ENCODE measurements at regions not wholly inside any gene's neighbourhood (a gene's known extent, or its start where the extent isn't known, plus 50 kb on each side); places are given as distances from the start of the nearest gene placed in this dataset.

DNA sequence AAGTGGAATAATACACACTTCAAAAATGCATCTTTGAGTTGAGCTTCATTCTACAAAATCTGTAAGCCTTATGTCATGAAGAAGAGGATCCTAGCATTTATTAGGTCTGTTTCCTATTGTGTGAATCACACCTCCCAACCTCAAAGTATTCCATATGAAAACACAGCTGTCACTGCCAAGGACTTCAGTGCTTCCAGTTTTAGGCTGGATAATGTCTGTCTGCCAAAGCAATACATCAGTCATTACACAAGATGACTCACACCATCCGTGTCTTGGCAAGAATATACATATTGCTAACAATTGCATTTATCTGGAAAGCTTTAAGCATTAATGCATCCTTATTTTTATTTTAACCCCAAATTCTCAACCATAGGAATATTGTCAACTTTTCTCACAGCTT lies 125.7 kb upstream of the TMPRSS15 start:
- H3K27ac Mint-ChIP-seq: no peak overlapping the region
- H3K4me3 Mint-ChIP-seq: no peak overlapping the region
- H3K4me1 Mint-ChIP-seq (ENCODE audit: low read depth): no peaks in the 10 kb centered on the region
- DNase-seq: no peak
- TF ChIP-seq, protein P1, sequence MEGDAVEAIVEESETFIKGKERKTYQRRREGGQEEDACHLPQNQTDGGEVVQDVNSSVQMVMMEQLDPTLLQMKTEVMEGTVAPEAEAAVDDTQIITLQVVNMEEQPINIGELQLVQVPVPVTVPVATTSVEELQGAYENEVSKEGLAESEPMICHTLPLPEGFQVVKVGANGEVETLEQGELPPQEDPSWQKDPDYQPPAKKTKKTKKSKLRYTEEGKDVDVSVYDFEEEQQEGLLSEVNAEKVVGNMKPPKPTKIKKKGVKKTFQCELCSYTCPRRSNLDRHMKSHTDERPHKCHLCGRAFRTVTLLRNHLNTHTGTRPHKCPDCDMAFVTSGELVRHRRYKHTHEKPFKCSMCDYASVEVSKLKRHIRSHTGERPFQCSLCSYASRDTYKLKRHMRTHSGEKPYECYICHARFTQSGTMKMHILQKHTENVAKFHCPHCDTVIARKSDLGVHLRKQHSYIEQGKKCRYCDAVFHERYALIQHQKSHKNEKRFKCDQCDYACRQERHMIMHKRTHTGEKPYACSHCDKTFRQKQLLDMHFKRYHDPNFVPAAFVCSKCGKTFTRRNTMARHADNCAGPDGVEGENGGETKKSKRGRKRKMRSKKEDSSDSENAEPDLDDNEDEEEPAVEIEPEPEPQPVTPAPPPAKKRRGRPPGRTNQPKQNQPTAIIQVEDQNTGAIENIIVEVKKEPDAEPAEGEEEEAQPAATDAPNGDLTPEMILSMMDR (IDR thresholded peaks at IDR 0.05): no peak
- H3K36me3 Mint-ChIP-seq (ENCODE audit: low read depth): no peaks in the 10 kb centered on the region
- no peaks in the 10 kb centered on the region for H3K27me3 Mint-ChIP-seq (ENCODE audit: insufficient read depth)
- H3K9me3 Mint-ChIP-seq: peaks cover 26% of the 10 kb centered on the region

DNA sequence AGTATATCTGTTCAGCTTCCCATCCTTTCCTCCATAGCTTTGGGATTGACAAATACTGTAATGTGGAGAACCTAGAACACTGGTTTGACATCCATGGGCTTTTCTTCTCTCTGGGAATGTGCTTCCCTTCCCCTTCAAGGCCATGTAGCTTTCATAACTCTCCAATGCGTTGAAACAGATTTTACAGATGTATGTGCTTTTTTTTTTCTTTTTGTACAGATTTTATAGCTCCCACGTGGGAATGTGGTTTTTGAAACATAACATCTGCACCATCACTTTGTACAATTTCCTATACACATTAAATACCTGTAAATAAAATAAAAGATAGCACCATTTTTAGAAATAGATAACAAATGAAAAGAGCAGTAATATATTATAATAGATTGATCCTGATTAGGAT lies 138.5 kb upstream of the TMPRSS15 start:
- Mint-ChIP-seq H3K27me3 (ENCODE audit: insufficient read depth) (no peaks in the 10 kb centered on the region; the same call in 1 of the 2 replicates), H3K9me3 (peaks cover 52% of the 10 kb centered on the region), H3K36me3 (ENCODE audit: low read depth) (no peaks in the 10 kb centered on the region), H3K4me3 (no peak overlapping the region), H3K27ac (no peak overlapping the region), H3K4me1 (ENCODE audit: low read depth) (no peaks in the 10 kb centered on the region)
- TF ChIP-seq, protein P1 (IDR thresholded peaks at IDR 0.05): no peak
- no peak for DNase-seq

DNA sequence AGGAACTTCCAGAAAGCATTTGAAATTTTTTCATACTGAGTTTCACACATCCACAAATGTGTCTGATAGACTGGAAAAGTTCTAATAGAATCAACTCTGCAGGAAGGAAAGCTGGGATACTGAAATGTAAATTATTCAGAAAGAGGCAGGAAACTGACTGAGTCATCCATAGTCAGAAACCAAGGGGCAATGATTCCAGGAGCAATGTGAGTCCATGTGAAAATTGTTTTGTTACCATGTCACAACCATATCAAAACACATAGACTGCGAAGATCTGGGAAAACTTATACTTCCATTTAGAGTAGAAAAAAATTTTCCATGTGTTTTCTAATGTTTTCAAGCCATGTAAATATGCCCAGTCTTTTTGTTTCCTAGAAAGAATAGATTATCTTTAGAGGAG lies 142.3 kb upstream of the TMPRSS15 start:
- DNase-seq: no peak
- TF ChIP-seq, protein P1 (IDR thresholded peaks at IDR 0.05): no peak
- Mint-ChIP-seq H3K4me1 (ENCODE audit: low read depth) (no peaks in the 10 kb centered on the region), H3K4me3 (no peak overlapping the region), H3K27me3 (ENCODE audit: insufficient read depth) (no peaks in the 10 kb centered on the region; the same call in 1 of the 2 replicates), H3K9me3 (peaks cover 33% of the 10 kb centered on the region), H3K36me3 (ENCODE audit: low read depth) (no peaks in the 10 kb centered on the region), H3K27ac (no peak overlapping the region)

DNA sequence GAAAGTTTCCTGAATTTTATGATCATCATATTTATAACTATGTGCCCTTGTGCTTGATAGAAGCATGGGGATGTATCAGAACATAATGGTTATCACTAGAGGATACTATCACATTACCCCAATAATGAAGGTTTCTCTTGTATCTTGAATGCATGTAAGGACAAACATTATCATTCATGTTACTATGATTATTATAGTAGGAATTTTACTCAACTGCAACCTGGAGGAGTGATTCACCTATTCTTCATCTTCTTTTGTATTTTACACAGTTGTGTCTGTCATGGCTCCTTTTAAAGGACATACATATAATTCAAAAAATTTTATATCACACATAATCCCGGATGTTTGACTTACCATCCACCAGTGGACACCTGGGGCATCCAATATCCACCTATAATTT lies 143.8 kb upstream of the TMPRSS15 start:
- H3K9me3 Mint-ChIP-seq: peaks cover 42% of the 10 kb centered on the region
- TF ChIP-seq, protein P1 (IDR thresholded peaks at IDR 0.05): no peak
- H3K27ac Mint-ChIP-seq: no peak overlapping the region
- H3K27me3 Mint-ChIP-seq (ENCODE audit: insufficient read depth): no peaks in the 10 kb centered on the region; the same call in 1 of the 2 replicates
- H3K36me3 Mint-ChIP-seq (ENCODE audit: low read depth): no peaks in the 10 kb centered on the region; the same call in 1 of the 2 replicates
- H3K4me1 Mint-ChIP-seq (ENCODE audit: low read depth): no peaks in the 10 kb centered on the region
- no peak for DNase-seq
- H3K4me3 Mint-ChIP-seq: no peak overlapping the region

DNA sequence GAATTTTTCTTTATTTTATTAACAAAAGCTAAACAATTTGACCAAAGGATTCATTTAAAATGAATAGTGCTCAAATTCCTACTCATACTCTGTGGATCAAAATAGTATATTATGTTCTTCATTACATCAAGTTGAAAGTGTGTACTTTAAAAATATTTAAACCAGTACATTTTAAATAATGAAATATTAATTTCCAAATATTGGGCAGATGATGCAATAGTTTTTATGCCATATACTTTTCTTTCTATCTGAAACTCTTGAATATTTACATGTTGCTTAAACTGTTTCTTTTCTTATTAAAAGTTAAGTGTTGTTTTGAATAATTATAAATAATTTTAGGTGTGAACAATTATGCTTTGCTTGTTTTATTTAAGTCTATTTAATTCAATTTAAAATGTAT lies 144.7 kb upstream of the TMPRSS15 start:
- Mint-ChIP-seq H3K9me3 (peaks cover 49% of the 10 kb centered on the region), H3K4me3 (no peak overlapping the region), H3K27me3 (ENCODE audit: insufficient read depth) (no peaks in the 10 kb centered on the region; the same call in 1 of the 2 replicates), H3K4me1 (ENCODE audit: low read depth) (no peaks in the 10 kb centered on the region), H3K36me3 (ENCODE audit: low read depth) (no peaks in the 10 kb centered on the region; the same call in 1 of the 2 replicates), H3K27ac (no peak overlapping the region)
- TF ChIP-seq, protein P1 (IDR thresholded peaks at IDR 0.05): no peak
- no peak for DNase-seq

Measured in HFFc6 (cell line).